HepG2 (cell line): ENCODE measurements at regions not wholly inside any gene's neighbourhood (a gene's known extent, or its start where the extent isn't known, plus 50 kb on each side); places are given as distances from the start of the nearest gene placed in this dataset.

Source experiments
- ATAC-seq: fragments of 200-7000 bp; cut with Tn5 transposase; 3 replicates; pipeline ENCODE4 v1.9.1; 2020; ENCODE audit warnings: mild to moderate bottlenecking, moderate library complexity
- BruUV-seq: library from RNA; stranded (reverse); fragments of 400-500 nt; replicated peaks from 2 replicates; lab custom pipeline; 2021; lab: Mats Ljungman, UMichigan
- CTCF ChIA-PET: fragments of 300-600 bp; formaldehyde crosslinking; extraction: SDS; loops from one replicate; lab custom pipeline; 2021; ENCODE audit warnings: low total read pairs, inconsistent platforms, low intra/inter-chr PET ratio; lab: Yijun Ruan, JAX
- POLR2A ChIA-PET: fragments of 350-600 bp; sonication (Branson Sonifier 250); formaldehyde crosslinking; loops from one replicate; lab custom pipeline; 2020; ENCODE audit warnings: antibody characterized with exemption, inconsistent platforms; lab: Yijun Ruan, JAX
- DNase-seq: peaks from one replicate; pipeline ENCODE4 v3.0.0-alpha.2; 2015; ENCODE audit warnings: low spot score
- FAIRE-seq: peaks from 3 replicates; lab custom pipeline; 2011; peaks lifted over from hg19 to GRCh38; lab: Jason Lieb, UNC
- H2AFZ ChIP-seq: one replicate; pipeline ENCODE4 v1.6.1; 2011; ENCODE audit warnings: low read length, inconsistent platforms
- H3K27ac ChIP-seq: fragments of 300-600 bp; 3 replicates; pipeline ENCODE4 v1.8.0; 2011; ENCODE audit warnings: mixed run types, mild to moderate bottlenecking, mixed read lengths, low read length, inconsistent platforms; ENCODE audit not compliant: insufficient read depth; ENCODE audit errors: extremely low read length
- H3K27me3 ChIP-seq, 2 experiments: fragments of 200-600 bp in 1 of 2; 2 replicates in 1 of 2; 3 replicates in 1 of 2; pipeline versions ENCODE4 v1.6.0 to v1.8.0; 2011; ENCODE audit warnings: low read length in 2 of 2, mild to moderate bottlenecking in 2 of 2, moderate library complexity in 2 of 2, inconsistent platforms in 1 of 2; ENCODE audit not compliant: insufficient read depth in 2 of 2, control insufficient read depth in 1 of 2
- H3K36me3 ChIP-seq, 2 experiments: fragments of 200-600 bp in 1 of 2; replicated peaks in 1 of 2; 2 replicates in 1 of 2; 3 replicates in 1 of 2; pipeline versions ENCODE4 v1.5.1 to v1.8.0; 2011; ENCODE audit warnings: low read length in 2 of 2, inconsistent platforms in 1 of 2; ENCODE audit not compliant: insufficient read depth in 2 of 2, control insufficient read depth in 1 of 2
- H3K4me1 ChIP-seq: 2 replicates; pipeline ENCODE4 v1.5.1; 2012; ENCODE audit warnings: low read length, inconsistent platforms; ENCODE audit not compliant: insufficient read depth
- H3K4me2 ChIP-seq: 2 replicates; pipeline ENCODE4 v1.6.0; 2011; ENCODE audit warnings: low read depth, low read length, inconsistent platforms
- H3K4me3 ChIP-seq, 3 experiments: fragments of 200-600 bp in 1 of 3; sonication (generic), shearing (Covaris generic) in 1 of 3; replicated peaks in 1 of 3; 2 replicates each; pipeline ENCODE4 v1.5.1; 2011 to 2016; ENCODE audit warnings: low read length in 3 of 3, inconsistent platforms in 2 of 3, low read depth in 2 of 3, mild to moderate bottlenecking in 2 of 3, control low read depth in 1 of 3, mixed read lengths in 1 of 3; ENCODE audit not compliant: insufficient read depth in 1 of 3
- H3K79me2 ChIP-seq: one replicate; pipeline ENCODE4 v1.6.1; 2011; ENCODE audit warnings: low read length, inconsistent platforms; ENCODE audit not compliant: insufficient read depth
- H3K9ac ChIP-seq: 2 replicates; pipeline ENCODE4 v1.6.0; 2011; ENCODE audit warnings: mild to moderate bottlenecking, low read depth, low read length, inconsistent platforms; ENCODE audit not compliant: insufficient read depth
- H3K9me3 ChIP-seq: 2 replicates; pipeline ENCODE4 v1.5.1; 2012; ENCODE audit warnings: mild to moderate bottlenecking, low read length
- H4K20me1 ChIP-seq: 2 replicates; pipeline ENCODE4 v1.6.0; 2011; ENCODE audit warnings: inconsistent platforms, mild to moderate bottlenecking, low read length, moderate library complexity; ENCODE audit not compliant: insufficient read depth
- ATF4 ChIP-seq, 2 experiments: fragments of 450-650 bp in 1 of 2; sonication (generic) in 1 of 2; formaldehyde crosslinking; IDR thresholded peaks; 2 replicates each; pipeline versions ENCODE4 v1.5.0 to v1.8.0; 2020 to 2022; ENCODE audit warnings: mild to moderate bottlenecking in 1 of 2, missing genetic modification reagents in 1 of 2
- ATRX ChIP-seq: sonication (generic); formaldehyde crosslinking; IDR thresholded peaks from 2 replicates; pipeline ENCODE4 v1.4.0; 2020; ENCODE audit warnings: missing genetic modification reagents, borderline replicate concordance
- IKZF1 ChIP-seq: fragments of 450-650 bp; IDR thresholded peaks from 2 replicates; pipeline ENCODE4 v1.7.1; 2016
- MNT ChIP-seq: fragments of 450-650 bp; IDR thresholded peaks from 2 replicates; pipeline ENCODE4 v1.6.1; 2016
- NCOA2 ChIP-seq: sonication (generic); formaldehyde crosslinking; IDR thresholded peaks from 2 replicates; pipeline ENCODE4 v1.8.0; 2022; ENCODE audit warnings: inconsistent platforms
- PHF5A ChIP-seq: IDR thresholded peaks from one replicate; pipeline ENCODE4 v1.6.1; 2018; ENCODE audit warnings: low read depth, missing genetic modification reagents; ENCODE audit not compliant: unreplicated experiment
- RBM39 ChIP-seq: fragments of 200-400 bp; formaldehyde crosslinking; IDR thresholded peaks from one replicate; pipeline ENCODE4 v1.6.1; 2018; ENCODE audit warnings: antibody characterized with exemption, mild to moderate bottlenecking, low read depth, low read length; ENCODE audit not compliant: poor library complexity, severe bottlenecking
- RFX3 ChIP-seq: IDR thresholded peaks from 2 replicates; pipeline ENCODE4 v1.6.1; 2016; ENCODE audit warnings: missing biosample characterization, missing genetic modification reagents
- THAP7 ChIP-seq: sonication (generic); formaldehyde crosslinking; IDR thresholded peaks from 2 replicates; pipeline ENCODE4 v1.8.1; 2023; ENCODE audit warnings: mild to moderate bottlenecking, missing genetic modification reagents
- ZNF44 ChIP-seq: sonication (generic); formaldehyde crosslinking; IDR thresholded peaks from 2 replicates; pipeline ENCODE4 v1.5.1; 2020; ENCODE audit warnings: mild to moderate bottlenecking, missing genetic modification reagents
- ZNF558 ChIP-seq: sonication (generic); formaldehyde crosslinking; IDR thresholded peaks from 2 replicates; pipeline ENCODE4 v1.9.0; 2022; ENCODE audit warnings: mild to moderate bottlenecking, missing genetic modification reagents, borderline replicate concordance
- ZNF562 ChIP-seq: sonication (generic); formaldehyde crosslinking; IDR thresholded peaks from 2 replicates; pipeline ENCODE4 v1.8.0; 2022; ENCODE audit warnings: missing genetic modification reagents, borderline replicate concordance
- ZNF749 ChIP-seq: sonication (generic); formaldehyde crosslinking; IDR thresholded peaks from 2 replicates; pipeline ENCODE4 v1.8.0; 2022; ENCODE audit warnings: mild to moderate bottlenecking, missing genetic modification reagents, moderate library complexity, borderline replicate concordance
- ZNF775 ChIP-seq: sonication (generic); formaldehyde crosslinking; IDR thresholded peaks from 2 replicates; pipeline ENCODE4 v1.4.0; 2020; ENCODE audit warnings: missing genetic modification reagents, mild to moderate bottlenecking, moderate library complexity, borderline replicate concordance
- WGBS: methylation state at CpG from one replicate; pipeline ENCODE4 v1.1.6; 2017; ENCODE audit warnings: low lambda C conversion rate; 5-methylcytosine and 5-hydroxymethylcytosine counted together
- in situ Hi-C: cut with HindIII; loops from 2 replicates; pipeline ENCODE4 v1.10.0; 2017; ENCODE audit warnings: low pct_unique_long_range_greater_than_20kb; ENCODE audit not compliant: extremely low pct_ligation_motif_present
- intact Hi-C: fragments of 100-400 bp; cut with micrococcal nuclease; formaldehyde crosslinking; loops from one replicate; pipeline ENCODE4 v1.10.0; 2022; ENCODE audit not compliant: unreplicated experiment

GRCh38 chr4:81627590-81627989, 155.9 kb upstream of the RASGEF1B start:
- H3K27ac ChIP-seq = no peak overlapping the region
- no peak overlapping the region for H3K9ac ChIP-seq
- FAIRE-seq (no peak), DNase-seq (peak; percentile 48), ATAC-seq (peak; percentile 87)
- no peak overlapping the region for H3K4me3 ChIP-seq
- intact Hi-C loops (no loop called here), in situ Hi-C loops (no loop called here)
- 6% methylated on average over 2 of the region's 2 CpGs for WGBS
- TF ChIP-seq ATRX (CRISPR knock-in tag) = no peak
- TF ChIP-seq RBM39 = no peak
- no peak for TF ChIP-seq ZNF558
- TF ChIP-seq THAP7 (CRISPR knock-in tag) = no peak
- no peak for TF ChIP-seq NCOA2
- no peak for TF ChIP-seq ZNF749 (CRISPR knock-in tag)
- TF ChIP-seq ATF4 (CRISPR knock-in tag; IDR thresholded peaks at IDR 0.05) = no peak
- H3K4me1 ChIP-seq = peaks cover 59% of the 10 kb centered on the region
- H2AFZ ChIP-seq = no peak overlapping the region
- no peaks in the 10 kb centered on the region for H3K79me2 ChIP-seq
- POLR2A ChIA-PET = no interaction called here
- CTCF ChIA-PET = no interaction called here
- H4K20me1 ChIP-seq = no peaks in the 10 kb centered on the region
- H3K27me3 ChIP-seq = no peaks in the 10 kb centered on the region
- 0 out of 2 replicates have a peak overlapping the region, but pooled peaks have one; percentile 13 for H3K4me2 ChIP-seq
- no peaks in the 10 kb centered on the region for H3K9me3 ChIP-seq
- no TSS peak for BruUV-seq
- H3K36me3 ChIP-seq = no peaks in the 10 kb centered on the region

- H4K20me1 ChIP-seq = no peaks in the 10 kb centered on the region
- no peak overlapping the region for H3K9ac ChIP-seq
- BruUV-seq = no TSS peak
- 66% methylated on average over 5 of the region's 5 CpGs for WGBS
- no peak for DNase-seq
- CTCF ChIA-PET = no interaction called here
- H3K4me1 ChIP-seq = peaks cover 66% of the 10 kb centered on the region
- H3K9me3 ChIP-seq = no peaks in the 10 kb centered on the region
- no peaks in the 10 kb centered on the region for H3K79me2 ChIP-seq
- no peak overlapping the region for H3K4me2 ChIP-seq
- no peak overlapping the region for H3K4me3 ChIP-seq
- no peak overlapping the region for H2AFZ ChIP-seq
- in situ Hi-C loops (no loop called here), intact Hi-C loops (no loop called here)
- no peak for ATAC-seq
- H3K27ac ChIP-seq = no peak overlapping the region
- H3K27me3 ChIP-seq = no peaks in the 10 kb centered on the region
- POLR2A ChIA-PET = no interaction called here
- TF ChIP-seq MNT (no peak), ZNF44 (CRISPR knock-in tag) (no peak), RFX3 (CRISPR knock-in tag) (no peak), IKZF1 (no peak), PHF5A (CRISPR knock-in tag) (no peak), ZNF562 (CRISPR knock-in tag) (no peak), ZNF775 (CRISPR knock-in tag) (no peak)
- H3K36me3 ChIP-seq = no peaks in the 10 kb centered on the region
- no peak for FAIRE-seq
These were observed 155.1 kb upstream of the RASGEF1B start for GRCh38 chr4:81626851-81627250.
